Subcutaneous abdominal adipose tissue (tissue), 5 donors: ENCODE measurements at regions not wholly inside any gene's neighbourhood (a gene's known extent, or its start where the extent isn't known, plus 50 kb on each side); places are given as distances from the start of the nearest gene placed in this dataset.

Experiments
- H3K27ac ChIP-seq: one replicate; pipeline ENCODE4 v1.7.0; 2013; ENCODE audit warnings: low read depth, mild to moderate bottlenecking, inconsistent platforms, low read length, moderate library complexity
- H3K27me3 ChIP-seq, 5 donors: one replicate each; pipeline ENCODE4 v1.7.0; 2013; ENCODE audit warnings: low read length in 5 of 5, inconsistent platforms in 1 of 5; ENCODE audit not compliant: control insufficient read depth in 5 of 5, insufficient read depth in 4 of 5
- H3K36me3 ChIP-seq, 5 donors: one replicate each; pipeline ENCODE4 v1.7.0; 2013; ENCODE audit warnings: low read length in 5 of 5; ENCODE audit not compliant: control insufficient read depth in 5 of 5, insufficient read depth in 5 of 5
- H3K4me1 ChIP-seq, 5 donors: one replicate each; pipeline ENCODE4 v1.7.0; 2013; ENCODE audit warnings: low read length in 5 of 5, mild to moderate bottlenecking in 3 of 5, moderate library complexity in 1 of 5; ENCODE audit not compliant: control insufficient read depth in 5 of 5, insufficient read depth in 5 of 5
- H3K4me3 ChIP-seq, 5 donors: one replicate each; pipeline ENCODE4 v1.7.0; 2013; ENCODE audit warnings: low read length in 5 of 5, low read depth in 1 of 5
- H3K9ac ChIP-seq, 5 donors: one replicate each; pipeline ENCODE4 v1.7.0; 2013; ENCODE audit warnings: low read length in 5 of 5, mild to moderate bottlenecking in 4 of 5, moderate library complexity in 3 of 5
- H3K9me3 ChIP-seq, 5 donors: one replicate each; pipeline ENCODE4 v1.7.0; 2013; ENCODE audit warnings: low read length in 5 of 5; ENCODE audit not compliant: control insufficient read depth in 5 of 5
- donor health status: healthy.
- donor health status: healthy.
- donor health status: healthy.
- donor health status: healthy.
- donor health status: healthy.

- H3K27ac ChIP-seq = no peak overlapping the region
- peaks cover 3 to 6% (median 4%) of the 10 kb centered on the region in 5 donors for H3K9me3 ChIP-seq
- peaks cover 0 to 16% (median 3%) of the 10 kb centered on the region in 5 donors for H3K27me3 ChIP-seq
- H3K9ac ChIP-seq = no peak overlapping the region
- no peaks in the 10 kb centered on the region for H3K36me3 ChIP-seq
- H3K4me1 ChIP-seq = no peaks in the 10 kb centered on the region
- no peak overlapping the region for H3K4me3 ChIP-seq
Measured at GRCh38 chrX:42943051-42943974, 165.3 kb upstream of the PPP1R2C start.

GRCh38 chrX:42944381-42944998, 166.5 kb upstream of the PPP1R2C start:
- H3K27ac ChIP-seq = no peak overlapping the region
- H3K27me3 ChIP-seq = peaks cover 0 to 16% (median 3%) of the 10 kb centered on the region in 5 donors
- no peak overlapping the region for H3K4me3 ChIP-seq
- no peaks in the 10 kb centered on the region for H3K36me3 ChIP-seq
- no peak overlapping the region for H3K9ac ChIP-seq
- H3K4me1 ChIP-seq = no peaks in the 10 kb centered on the region
- peaks cover 0 to 6% (median 4%) of the 10 kb centered on the region in 5 donors for H3K9me3 ChIP-seq

- no peak overlapping the region for H3K4me3 ChIP-seq
- no peaks in the 10 kb centered on the region for H3K36me3 ChIP-seq
- H3K4me1 ChIP-seq = no peaks in the 10 kb centered on the region
- no peak overlapping the region for H3K9ac ChIP-seq
- peaks cover 0 to 16% (median 3%) of the 10 kb centered on the region in 5 donors for H3K27me3 ChIP-seq
- H3K9me3 ChIP-seq = no peaks in the 10 kb centered on the region
- no peak overlapping the region for H3K27ac ChIP-seq
Measured at GRCh38 chrX:42946544-42947194, 168.7 kb upstream of the PPP1R2C start.

GRCh38 chrX:42948723-42949657, 171.0 kb upstream of the PPP1R2C start:
- H3K9me3 ChIP-seq = no peaks in the 10 kb centered on the region
- H3K36me3 ChIP-seq = no peaks in the 10 kb centered on the region
- peaks cover 0 to 12% (median 3%) of the 10 kb centered on the region in 5 donors for H3K27me3 ChIP-seq
- no peak overlapping the region for H3K4me3 ChIP-seq
- H3K27ac ChIP-seq = no peak overlapping the region
- no peak overlapping the region for H3K9ac ChIP-seq
- no peaks in the 10 kb centered on the region for H3K4me1 ChIP-seq

GRCh38 chrX:42951747-42952146, 173.8 kb upstream of the PPP1R2C start:
- no peaks in the 10 kb centered on the region for H3K36me3 ChIP-seq
- peaks cover 0 to 10% (median 0%) of the 10 kb centered on the region in 5 donors for H3K27me3 ChIP-seq
- no peaks in the 10 kb centered on the region for H3K9me3 ChIP-seq
- H3K4me1 ChIP-seq = no peaks in the 10 kb centered on the region
- no peak overlapping the region for H3K9ac ChIP-seq
- H3K4me3 ChIP-seq = no peak overlapping the region
- H3K27ac ChIP-seq = no peak overlapping the region

- Histone ChIP-seq H3K27ac (no peak overlapping the region), H3K4me1 (no peaks in the 10 kb centered on the region), H3K36me3 (no peaks in the 10 kb centered on the region), H3K9ac (no peak overlapping the region), H3K27me3 (peaks cover 0 to 4% (median 0%) of the 10 kb centered on the region in 5 donors), H3K4me3 (no peak overlapping the region), H3K9me3 (no peaks in the 10 kb centered on the region)
Measured at GRCh38 chrX:42952621-42953020, 174.7 kb upstream of the PPP1R2C start.

GRCh38 chrX:42954880-42955279, 176.9 kb upstream of the PPP1R2C start:
- Histone ChIP-seq H3K9ac (no peak overlapping the region), H3K4me1 (no peaks in the 10 kb centered on the region), H3K9me3 (peaks cover 0 to 2% (median 0%) of the 10 kb centered on the region in 5 donors), H3K27me3 (no peaks in the 10 kb centered on the region), H3K36me3 (no peaks in the 10 kb centered on the region), H3K4me3 (no peak overlapping the region), H3K27ac (no peak overlapping the region)

GRCh38 chrX:42955349-42955748, 177.4 kb upstream of the PPP1R2C start:
- Histone ChIP-seq H3K27me3 (no peaks in the 10 kb centered on the region), H3K9me3 (peaks cover 0 to 4% (median 0%) of the 10 kb centered on the region in 5 donors), H3K36me3 (no peaks in the 10 kb centered on the region), H3K27ac (no peak overlapping the region), H3K4me1 (no peaks in the 10 kb centered on the region), H3K4me3 (no peak overlapping the region), H3K9ac (no peak overlapping the region)

- Histone ChIP-seq H3K27ac (no peak overlapping the region), H3K36me3 (no peaks in the 10 kb centered on the region)
Measured at GRCh38 chrX:42967681-42968300, 189.8 kb upstream of the PPP1R2C start.

More at GRCh38 chrX:42967681-42968300, 189.8 kb upstream of the PPP1R2C start:
- Histone ChIP-seq H3K4me1 (no peaks in the 10 kb centered on the region), H3K4me3 (no peak overlapping the region), H3K9me3 (no peaks in the 10 kb centered on the region), H3K27me3 (no peaks in the 10 kb centered on the region), H3K9ac (no peak overlapping the region)
